ENCODE measurements at regions not wholly inside any gene's neighbourhood (a gene's known extent, or its start where the extent isn't known, plus 50 kb on each side); places are given as distances from the start of the nearest gene placed in this dataset.

GRCh38 chr6:122323361-122323760 lies 76.1 kb upstream of the HSF2 start:
- no peaks in the 10 kb centered on the region for H3K36me3 ChIP-seq (ENCODE audit: control insufficient read depth, insufficient read depth, low read length)
- DNase-seq (ENCODE audit: extremely low read depth in 1 of 4, low spot score in 3 of 4) (no peak), ATAC-seq (no peak), FAIRE-seq (no peak)
- no TSS peak for BruUV-seq (replicated peaks)
- POLR2A ChIA-PET, result no interaction called here
- H3K9ac ChIP-seq (ENCODE audit: insufficient read depth in 1 of 2, low read depth in 2 of 2, low read length in 2 of 2), result no peak overlapping the region
- H3K27me3 ChIP-seq (ENCODE audit: control insufficient read depth in 2 of 2, insufficient read depth in 2 of 2, low read length in 2 of 2), result no peaks in the 10 kb centered on the region
- no peaks in the 10 kb centered on the region for H3K4me1 ChIP-seq (replicated peaks in 1 of 2; ENCODE audit: control insufficient read depth in 2 of 2, insufficient read depth in 2 of 2, low read length in 2 of 2)
- no peaks in the 10 kb centered on the region for H4K20me1 ChIP-seq (replicated peaks; ENCODE audit: control insufficient read depth, insufficient read depth, low read length)
- TF ChIP-seq GATAD2B (IDR thresholded peaks at IDR 0.05; ENCODE audit: borderline replicate concordance) (no peak), BRCA1 (IDR thresholded peaks at IDR 0.05) (no peak), BRCA1 (CRISPR knock-in tag; IDR thresholded peaks at IDR 0.05) (no peak), SP2 (IDR thresholded peaks at IDR 0.05; ENCODE audit: extremely low read depth, low read depth, low read length, poor library complexity, severe bottlenecking) (no peak), ZNF239 (CRISPR knock-in tag; IDR thresholded peaks at IDR 0.05) (no peak), RCOR1 (IDR thresholded peaks at IDR 0.05; ENCODE audit: borderline replicate concordance in 1 of 2, low read depth in 2 of 2, low read length in 2 of 2) (no peak)
- CTCF ChIA-PET (ENCODE audit: low intra/inter-chr PET ratio), result no interaction called here
- no peak overlapping the region for H3K4me3 ChIP-seq
- intact Hi-C loops (cut with micrococcal nuclease), result no loop called here
- 6% methylated on average over 2 of the region's 2 CpGs for WGBS (ENCODE audit: insufficient coverage, low coverage, missing lambda C conversion rate)
- no peaks in the 10 kb centered on the region for H3K9me1 ChIP-seq (ENCODE audit: control insufficient read depth, insufficient read depth, low read length)
- no peak overlapping the region for H2AFZ ChIP-seq (ENCODE audit: low read depth, low read length)
- in situ Hi-C loops (cut with MboI), result no loop called here
- H3K79me2 ChIP-seq (ENCODE audit: control insufficient read depth, insufficient read depth, low read length), result no peaks in the 10 kb centered on the region
- H3K27ac ChIP-seq (ENCODE audit: extremely low read depth, low read depth, low read length), result no peak overlapping the region
- no peak overlapping the region for H3K4me2 ChIP-seq (ENCODE audit: insufficient read depth, low read length)
- no peaks in the 10 kb centered on the region for H3K9me3 ChIP-seq (replicated peaks; ENCODE audit: control insufficient read depth, insufficient read depth, low read depth, low read length)

GRCh38 chr6:122330315-122330714 lies 69.1 kb upstream of the HSF2 start:
- CTCF ChIA-PET (ENCODE audit: low intra/inter-chr PET ratio), result no interaction called here
- H3K4me1 ChIP-seq (replicated peaks in 1 of 2; ENCODE audit: control insufficient read depth in 2 of 2, insufficient read depth in 2 of 2, low read length in 2 of 2), result no peaks in the 10 kb centered on the region
- no peaks in the 10 kb centered on the region for H3K9me1 ChIP-seq (ENCODE audit: control insufficient read depth, insufficient read depth, low read length)
- H3K9me3 ChIP-seq (replicated peaks; ENCODE audit: control insufficient read depth, insufficient read depth, low read depth, low read length), result no peaks in the 10 kb centered on the region
- no TSS peak for BruUV-seq (replicated peaks)
- H3K4me2 ChIP-seq (ENCODE audit: insufficient read depth, low read length), result no peak overlapping the region
- H3K79me2 ChIP-seq (ENCODE audit: control insufficient read depth, insufficient read depth, low read length), result no peaks in the 10 kb centered on the region
- no peak overlapping the region for H3K27ac ChIP-seq (ENCODE audit: extremely low read depth, low read depth, low read length)
- DNase-seq (ENCODE audit: extremely low read depth in 1 of 4, low spot score in 3 of 4) (no peak), FAIRE-seq (no peak), ATAC-seq (no peak)
- H4K20me1 ChIP-seq (replicated peaks; ENCODE audit: control insufficient read depth, insufficient read depth, low read length), result no peaks in the 10 kb centered on the region
- intact Hi-C loops (cut with micrococcal nuclease), result no loop called here
- POLR2A ChIA-PET, result no interaction called here
- no peak overlapping the region for H3K9ac ChIP-seq (ENCODE audit: insufficient read depth in 1 of 2, low read depth in 2 of 2, low read length in 2 of 2)
- no peak overlapping the region for H2AFZ ChIP-seq (ENCODE audit: low read depth, low read length)
- no peaks in the 10 kb centered on the region for H3K36me3 ChIP-seq (ENCODE audit: control insufficient read depth, insufficient read depth, low read length)
- in situ Hi-C loops (cut with MboI), result no loop called here
- no peaks in the 10 kb centered on the region for H3K27me3 ChIP-seq (ENCODE audit: control insufficient read depth in 2 of 2, insufficient read depth in 2 of 2, low read length in 2 of 2)
- H3K4me3 ChIP-seq, result no peak overlapping the region
- 0% methylated on average over 1 of the region's 1 CpG for WGBS (ENCODE audit: insufficient coverage, low coverage, missing lambda C conversion rate)
- TF ChIP-seq CTCFL (IDR thresholded peaks at IDR 0.05; ENCODE audit: borderline replicate concordance, insufficient read depth, low read depth, low read length, poor library complexity, severe bottlenecking), result no peak
- TF ChIP-seq ZSCAN32 (CRISPR knock-in tag; IDR thresholded peaks at IDR 0.05), result no peak
- TF ChIP-seq RBM17 (IDR thresholded peaks at IDR 0.05; ENCODE audit: borderline replicate concordance, low read depth, low read length), result no peak
- no peak for TF ChIP-seq ZFP30 (CRISPR knock-in tag; IDR thresholded peaks at IDR 0.05; ENCODE audit: borderline replicate concordance)
- TF ChIP-seq THRAP3 (IDR thresholded peaks at IDR 0.05; ENCODE audit: borderline replicate concordance), result no peak
- TF ChIP-seq FIP1L1 (IDR thresholded peaks at IDR 0.05; ENCODE audit: low read depth, low read length, poor library complexity, severe bottlenecking), result no peak
- TF ChIP-seq SMARCA4 (IDR thresholded peaks at IDR 0.05), result no peak
- TF ChIP-seq RNF2 (IDR thresholded peaks at IDR 0.05), result no peak
- TF ChIP-seq USF2 (CRISPR knock-in tag; IDR thresholded peaks at IDR 0.05), result no peak
- TF ChIP-seq ZSCAN29 (IDR thresholded peaks at IDR 0.05), result no peak
- TF ChIP-seq NCOA4 (IDR thresholded peaks at IDR 0.05; ENCODE audit: partially characterized antibody), result no peak

Measured in K562 (cell line).